K562 (cell line): ENCODE measurements at regions not wholly inside any gene's neighbourhood (a gene's known extent, or its start where the extent isn't known, plus 50 kb on each side); places are given as distances from the start of the nearest gene placed in this dataset.
A peak's percentile ranks its signal among the peaks of the same experiment; 100 is the strongest.

Experiments used
- HMGN3 ChIP-seq: IDR thresholded peaks from 2 replicates; pipeline ENCODE4 v1.6.1; 2011; ENCODE audit warnings: borderline replicate concordance, low read depth, mild to moderate bottlenecking, mixed read lengths, low read length; ENCODE audit not compliant: insufficient read length; ENCODE audit errors: extremely low read depth
- KLF10 ChIP-seq: fragments of 250-450 bp; sonication (Bioruptor Pico); IDR thresholded peaks from 2 replicates; pipeline ENCODE4 v1.6.1; 2021; ENCODE audit warnings: matching md5 sums
- MBD2 ChIP-seq: sonication (generic); IDR thresholded peaks from 2 replicates; pipeline ENCODE4 v1.6.1; 2016; ENCODE audit warnings: low read depth, borderline replicate concordance
- NCOA1 ChIP-seq: fragments of 450-650 bp; IDR thresholded peaks from 2 replicates; pipeline ENCODE4 v1.6.1; 2016; ENCODE audit warnings: low read depth
- NCOA2 ChIP-seq, 2 experiments: fragments of 450-650 bp; IDR thresholded peaks; 2 replicates each; pipeline ENCODE4 v1.6.1; 2018; ENCODE audit warnings: mild to moderate bottlenecking in 2 of 2, moderate library complexity in 1 of 2; ENCODE audit not compliant: partially characterized antibody in 2 of 2
- STAT5B ChIP-seq: fragments of 250-450 bp; sonication (Bioruptor Pico); IDR thresholded peaks from 2 replicates; pipeline ENCODE4 v1.8.0; 2021; ENCODE audit warnings: mild to moderate bottlenecking, inconsistent platforms
- ZBTB11 ChIP-seq, 3 experiments: fragments of 200-800 bp in 1 of 3; fragments of 250-450 bp in 1 of 3; fragments of 450-650 bp in 1 of 3; sonication (Bioruptor Pico) in 1 of 3; sonication (Bioruptor generic) in 1 of 3; formaldehyde crosslinking in 1 of 3; IDR thresholded peaks; 2 replicates each; pipeline versions ENCODE4 v1.6.1 to v1.8.0; 2016 to 2022; ENCODE audit warnings: mild to moderate bottlenecking in 2 of 3, missing genetic modification characterization in 2 of 3, missing compliant biosample characterization in 1 of 3, moderate library complexity in 1 of 3
- ZMIZ1 ChIP-seq, 2 experiments: fragments of 150-350 bp in 1 of 2; IDR thresholded peaks; 2 replicates each; pipeline ENCODE4 v1.6.1; 2012 to 2016; ENCODE audit warnings: low read depth in 2 of 2, low read length in 2 of 2, mild to moderate bottlenecking in 1 of 2, moderate library complexity in 1 of 2
- ZNF551 ChIP-seq: fragments of 250-450 bp; sonication (Bioruptor Pico); IDR thresholded peaks from 2 replicates; pipeline ENCODE4 v1.5.0; 2021; ENCODE audit warnings: mild to moderate bottlenecking, moderate library complexity
- TF ChIP-seq, protein P1 (sequence below): fragments of 250-450 bp; sonication (Bioruptor Pico); IDR thresholded peaks from 2 replicates; pipeline ENCODE4 v1.4.0; 2020
- TF ChIP-seq, protein P2 (sequence below): sonication (generic); formaldehyde crosslinking; IDR thresholded peaks from 2 replicates; pipeline ENCODE4 v1.8.1; 2022; ENCODE audit warnings: missing genetic modification reagents
- TF ChIP-seq, protein P3 (sequence below): IDR thresholded peaks from 2 replicates; pipeline ENCODE4 v1.6.1; 2012; ENCODE audit warnings: low read depth, low read length, improper control_type of control experiment, borderline replicate concordance

DNA sequence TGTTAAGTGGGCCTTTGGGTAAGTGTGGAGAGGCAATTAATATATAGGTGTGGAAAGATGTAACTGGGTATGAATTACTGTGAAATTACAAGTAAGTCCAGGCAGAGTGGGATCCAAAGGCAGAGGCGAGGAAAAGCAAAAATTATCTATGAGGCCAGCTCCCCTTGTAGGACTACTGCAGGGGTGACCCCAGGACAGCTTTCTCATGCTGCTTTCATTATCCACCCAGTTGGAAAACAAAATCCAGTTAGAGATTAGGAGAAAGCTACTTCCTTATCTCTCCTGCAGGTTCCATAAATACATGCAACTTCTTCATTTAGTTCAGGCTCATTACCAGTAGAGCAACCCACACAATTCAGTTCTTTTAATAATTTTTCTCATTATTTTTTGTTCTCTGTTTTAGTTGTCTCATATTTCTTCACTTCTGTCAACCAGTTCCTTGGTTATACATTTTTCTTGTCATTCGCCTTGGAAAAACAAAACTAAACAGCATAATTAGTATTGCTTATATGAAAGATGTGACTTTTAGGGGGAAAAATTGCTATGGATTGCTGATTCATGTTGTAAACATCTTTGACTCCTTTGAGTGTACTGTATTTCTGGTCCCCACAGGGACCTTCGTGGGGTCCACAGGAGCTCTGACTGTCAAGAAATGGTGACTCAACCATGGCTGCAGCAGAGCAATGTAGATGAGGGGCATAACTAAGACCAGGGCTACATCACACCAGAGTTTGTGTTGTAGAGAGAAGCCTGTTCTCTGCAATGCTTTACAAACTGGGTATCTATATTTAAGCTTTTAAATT, 110.4 kb upstream of the PARD3B start (continued):
- TF ChIP-seq KLF10 (CRISPR knock-in tag) (no peak), ZBTB11 (CRISPR knock-in tag; IDR thresholded peaks at IDR 0.05) (peak in 1 of 3 experiments; percentile 19; a peak in 1 of 6 replicates), HMGN3 (peak; percentile 43), ZMIZ1 (IDR thresholded peaks at IDR 0.05; ENCODE audit: low read depth in 2 of 2, low read length in 2 of 2) (no peak), NCOA1 (peak; percentile 75; the same call in 1 of the 2 replicates), STAT5B (CRISPR knock-in tag) (no peak), MBD2 (no peak), NCOA2 (IDR thresholded peaks at IDR 0.05; ENCODE audit: partially characterized antibody in 2 of 2) (no peak), ZNF551 (CRISPR knock-in tag) (no peak)
- TF ChIP-seq, protein P1, sequence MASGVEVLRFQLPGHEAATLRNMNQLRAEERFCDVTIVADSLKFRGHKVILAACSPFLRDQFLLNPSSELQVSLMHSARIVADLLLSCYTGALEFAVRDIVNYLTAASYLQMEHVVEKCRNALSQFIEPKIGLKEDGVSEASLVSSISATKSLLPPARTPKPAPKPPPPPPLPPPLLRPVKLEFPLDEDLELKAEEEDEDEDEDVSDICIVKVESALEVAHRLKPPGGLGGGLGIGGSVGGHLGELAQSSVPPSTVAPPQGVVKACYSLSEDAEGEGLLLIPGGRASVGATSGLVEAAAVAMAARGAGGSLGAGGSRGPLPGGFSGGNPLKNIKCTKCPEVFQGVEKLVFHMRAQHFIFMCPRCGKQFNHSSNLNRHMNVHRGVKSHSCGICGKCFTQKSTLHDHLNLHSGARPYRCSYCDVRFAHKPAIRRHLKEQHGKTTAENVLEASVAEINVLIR (CRISPR knock-in tag) = no peak
- TF ChIP-seq, protein P2, sequence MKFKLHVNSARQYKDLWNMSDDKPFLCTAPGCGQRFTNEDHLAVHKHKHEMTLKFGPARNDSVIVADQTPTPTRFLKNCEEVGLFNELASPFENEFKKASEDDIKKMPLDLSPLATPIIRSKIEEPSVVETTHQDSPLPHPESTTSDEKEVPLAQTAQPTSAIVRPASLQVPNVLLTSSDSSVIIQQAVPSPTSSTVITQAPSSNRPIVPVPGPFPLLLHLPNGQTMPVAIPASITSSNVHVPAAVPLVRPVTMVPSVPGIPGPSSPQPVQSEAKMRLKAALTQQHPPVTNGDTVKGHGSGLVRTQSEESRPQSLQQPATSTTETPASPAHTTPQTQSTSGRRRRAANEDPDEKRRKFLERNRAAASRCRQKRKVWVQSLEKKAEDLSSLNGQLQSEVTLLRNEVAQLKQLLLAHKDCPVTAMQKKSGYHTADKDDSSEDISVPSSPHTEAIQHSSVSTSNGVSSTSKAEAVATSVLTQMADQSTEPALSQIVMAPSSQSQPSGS (CRISPR knock-in tag) = no peak
- TF ChIP-seq, protein P3, sequence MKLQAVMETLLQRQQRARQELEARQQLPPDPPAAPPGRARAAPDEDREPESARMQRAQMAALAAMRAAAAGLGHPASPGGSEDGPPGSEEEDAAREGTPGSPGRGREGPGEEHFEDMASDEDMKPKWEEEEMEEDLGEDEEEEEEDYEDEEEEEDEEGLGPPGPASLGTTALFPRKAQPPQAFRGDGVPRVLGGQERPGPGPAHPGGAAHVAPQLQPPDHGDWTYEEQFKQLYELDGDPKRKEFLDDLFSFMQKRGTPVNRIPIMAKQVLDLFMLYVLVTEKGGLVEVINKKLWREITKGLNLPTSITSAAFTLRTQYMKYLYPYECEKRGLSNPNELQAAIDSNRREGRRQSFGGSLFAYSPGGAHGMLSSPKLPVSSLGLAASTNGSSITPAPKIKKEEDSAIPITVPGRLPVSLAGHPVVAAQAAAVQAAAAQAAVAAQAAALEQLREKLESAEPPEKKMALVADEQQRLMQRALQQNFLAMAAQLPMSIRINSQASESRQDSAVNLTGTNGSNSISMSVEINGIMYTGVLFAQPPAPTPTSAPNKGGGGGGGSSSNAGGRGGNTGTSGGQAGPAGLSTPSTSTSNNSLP = 0 out of 2 replicates have a peak, but pooled peaks have one; percentile 6
